Testis (tissue), 2 donors: ENCODE measurements at regions not wholly inside any gene's neighbourhood (a gene's known extent, or its start where the extent isn't known, plus 50 kb on each side); places are given as distances from the start of the nearest gene placed in this dataset.
"Not testable (repeated sequence)": the region's sequence is repeated elsewhere in the genome, so short reads cannot be mapped to it uniquely, and the experiment has no call there.

Experiments used
- DNase-seq: peaks from one replicate; pipeline ENCODE4 v3.0.0-alpha.2; 2019
- H3K27ac ChIP-seq, 2 donors: fragments of 200-600 bp; sonication (generic); one replicate each; pipeline ENCODE4 v1.5.1; 2019
- H3K27me3 ChIP-seq: fragments of 200-600 bp; sonication (generic); one replicate; pipeline ENCODE4 v1.5.1; 2019
- H3K36me3 ChIP-seq: fragments of 200-600 bp; sonication (generic); one replicate; pipeline ENCODE4 v1.5.1; 2017; ENCODE audit warnings: low read depth; ENCODE audit errors: missing control alignments
- H3K4me1 ChIP-seq: fragments of 200-600 bp; sonication (generic); one replicate; pipeline ENCODE4 v1.5.1; 2019
- H3K4me3 ChIP-seq, 2 donors: fragments of 200-600 bp; sonication (generic); one replicate each; pipeline ENCODE4 v1.5.1; 2017 to 2019
- H3K9me3 ChIP-seq: fragments of 200-600 bp; sonication (generic); one replicate; pipeline ENCODE4 v1.5.1; 2017
- CTCF ChIP-seq, 3 experiments: fragments of 450-650 bp in 2 of 3; fragments of 200-600 bp in 1 of 3; sonication (generic) in 1 of 3; IDR thresholded peaks; one replicate each; pipeline ENCODE4 v1.5.1; 2016 to 2019; ENCODE audit warnings: antibody characterized with exemption in 3 of 3, mild to moderate bottlenecking in 2 of 3, moderate library complexity in 1 of 3
- POLR2A ChIP-seq: fragments of 450-650 bp; IDR thresholded peaks from one replicate; pipeline ENCODE4 v1.6.1; 2017; ENCODE audit warnings: antibody characterized with exemption, mild to moderate bottlenecking, moderate library complexity
- WGBS, 2 donors: methylation state at CpG; one replicate each; pipeline ENCODE4 v1.1.5; 2018; 5-methylcytosine and 5-hydroxymethylcytosine counted together
- intact Hi-C: fragments of 100-400 bp; cut with DNase I; formaldehyde crosslinking; loops from one replicate; pipeline ENCODE4 v1.15.1; 2023; ENCODE audit warnings: low total_unique reads

GRCh38 chr1:147103416-147104155, 68.7 kb downstream of the PRKAB2 start:
- H3K4me1 ChIP-seq, DNase-seq, H3K27ac ChIP-seq, H3K36me3 ChIP-seq, intact Hi-C loops, H3K4me3 ChIP-seq, H3K27me3 ChIP-seq, H3K9me3 ChIP-seq: not testable (repeated sequence)
- WGBS, 2 donors = 70 to 74% methylated on average over 5 of the region's 5 CpGs

- DNase-seq = no peak
- no peaks in the 10 kb centered on the region for H3K27me3 ChIP-seq
- H3K36me3 ChIP-seq = no peaks in the 10 kb centered on the region
- no peaks in the 10 kb centered on the region for H3K4me1 ChIP-seq
- no peak for TF ChIP-seq POLR2A
- no peak for TF ChIP-seq CTCF (IDR thresholded peaks at IDR 0.05)
- H3K4me3 ChIP-seq = no peak overlapping the region
- 72% methylated on average over 6 of the region's 6 CpGs for WGBS, 2 donors
- intact Hi-C loops = no loop called here
- no peak overlapping the region for H3K27ac ChIP-seq
- H3K9me3 ChIP-seq = no peaks in the 10 kb centered on the region
Measured at GRCh38 chr1:147099192-147099591, 73.1 kb downstream of the PRKAB2 start.

GRCh38 chr1:147098338-147098973, 73.8 kb downstream of the PRKAB2 start:
- H3K9me3 ChIP-seq, H3K4me1 ChIP-seq, H3K27ac ChIP-seq, H3K4me3 ChIP-seq, H3K36me3 ChIP-seq, intact Hi-C loops, H3K27me3 ChIP-seq: not testable (repeated sequence)
- peak; percentile 72 for DNase-seq
- 68 to 73% methylated on average over 11 of the region's 11 CpGs for WGBS, 2 donors

- TF ChIP-seq POLR2A = no peak
- WGBS, 2 donors = 92 to 95% methylated on average over 4 of the region's 4 CpGs
- Histone ChIP-seq H3K36me3 (no peaks in the 10 kb centered on the region), H3K9me3 (no peaks in the 10 kb centered on the region), H3K27me3 (no peaks in the 10 kb centered on the region), H3K4me3 (no peak overlapping the region), H3K27ac (no peak overlapping the region), H3K4me1 (no peaks in the 10 kb centered on the region)
- intact Hi-C loops = no loop called here
- no peak for DNase-seq
Measured at GRCh38 chr1:147095691-147096090, 76.6 kb downstream of the PRKAB2 start.

GRCh38 chr1:147091801-147092200, 80.5 kb downstream of the PRKAB2 start:
- 93 to 97% methylated on average over 2 of the region's 2 CpGs for WGBS, 2 donors
- H3K4me3 ChIP-seq = no peak overlapping the region
- no peak for DNase-seq

GRCh38 chr1:147089457-147089856, 82.8 kb downstream of the PRKAB2 start:
- no peaks in the 10 kb centered on the region for H3K27me3 ChIP-seq
- no peaks in the 10 kb centered on the region for H3K36me3 ChIP-seq
- H3K9me3 ChIP-seq = no peaks in the 10 kb centered on the region
- 20 to 25% methylated on average over 4 of the region's 4 CpGs for WGBS, 2 donors
- no peak for DNase-seq
- intact Hi-C loops = no loop called here
- H3K27ac ChIP-seq = no peak overlapping the region
- H3K4me1 ChIP-seq = no peaks in the 10 kb centered on the region
- H3K4me3 ChIP-seq = no peak overlapping the region
- TF ChIP-seq POLR2A (no peak), CTCF (IDR thresholded peaks at IDR 0.05) (no peak)

More at GRCh38 chr1:147091801-147092200, 80.5 kb downstream of the PRKAB2 start:
- no peaks in the 10 kb centered on the region for H3K36me3 ChIP-seq
- intact Hi-C loops = no loop called here
- H3K27me3 ChIP-seq = no peaks in the 10 kb centered on the region
- no peaks in the 10 kb centered on the region for H3K4me1 ChIP-seq
- no peaks in the 10 kb centered on the region for H3K9me3 ChIP-seq
- H3K27ac ChIP-seq = no peak overlapping the region
- no peak for TF ChIP-seq CTCF (IDR thresholded peaks at IDR 0.05)
- TF ChIP-seq POLR2A = no peak
